ENCODE measurements at regions not wholly inside any gene's neighbourhood (a gene's known extent, or its start where the extent isn't known, plus 50 kb on each side); places are given as distances from the start of the nearest gene placed in this dataset.
A peak's percentile ranks its signal among the peaks of the same experiment; 100 is the strongest.

- H3K27ac ChIP-seq, result no peak overlapping the region
- no peak for DNase-seq (ENCODE audit: low read depth, low spot score)
Observed at GRCh38 chr15:88403351-88403791, 63.8 kb downstream of the MRPL46 start.

GRCh38 chr15:88401996-88402656 is 65.1 kb downstream of the MRPL46 start:
- no peak for DNase-seq (ENCODE audit: low read depth, low spot score)

GRCh38 chr15:88401251-88401995 is 65.8 kb downstream of the MRPL46 start:
- DNase-seq (ENCODE audit: low read depth, low spot score), result no peak
- H3K27ac ChIP-seq, result no peak overlapping the region

More at GRCh38 chr15:88401996-88402656, 65.1 kb downstream of the MRPL46 start:
- no peak overlapping the region for H3K27ac ChIP-seq

- no peak overlapping the region for H3K27ac ChIP-seq
- no peak for DNase-seq (ENCODE audit: low read depth, low spot score)
Observed at GRCh38 chr15:88400591-88401250, 66.5 kb downstream of the MRPL46 start.

GRCh38 chr15:88400084-88400483 is 67.1 kb downstream of the MRPL46 start:
- H3K27ac ChIP-seq, result no peak overlapping the region
- no peak for DNase-seq (ENCODE audit: low read depth, low spot score)

GRCh38 chr15:88399021-88399685 is 68.0 kb downstream of the MRPL46 start:
- no peak overlapping the region for H3K27ac ChIP-seq
- no peak for DNase-seq (ENCODE audit: low read depth, low spot score)

- no peak overlapping the region for H3K27ac ChIP-seq
- DNase-seq (ENCODE audit: low read depth, low spot score), result no peak
Observed at GRCh38 chr15:88398011-88398410, 69.2 kb downstream of the MRPL46 start.

- no peak for DNase-seq (ENCODE audit: low read depth, low spot score)
- H3K27ac ChIP-seq, result no peak overlapping the region
Observed at GRCh38 chr15:88397506-88397905, 69.7 kb downstream of the MRPL46 start.

GRCh38 chr15:88395872-88396781 is 71.1 kb downstream of the MRPL46 start:
- H3K27ac ChIP-seq, result no peak overlapping the region
- DNase-seq (ENCODE audit: low read depth, low spot score), result no peak

GRCh38 chr15:88395241-88395640 is 71.9 kb downstream of the MRPL46 start:
- no peak overlapping the region for H3K27ac ChIP-seq
- no peak for DNase-seq (ENCODE audit: low read depth, low spot score)

GRCh38 chr15:88394553-88395145 is 72.5 kb downstream of the MRPL46 start:
- DNase-seq (ENCODE audit: low read depth, low spot score), result no peak

GRCh38 chr15:88393719-88394519 is 73.3 kb downstream of the MRPL46 start:
- peak overlapping the region; percentile 4 for H3K27ac ChIP-seq
- peak; percentile 86 for DNase-seq (ENCODE audit: low read depth, low spot score)

More at GRCh38 chr15:88394553-88395145, 72.5 kb downstream of the MRPL46 start:
- H3K27ac ChIP-seq, result no peak overlapping the region

- no peak for DNase-seq (ENCODE audit: low read depth, low spot score)
- H3K27ac ChIP-seq, result no peak overlapping the region
Observed at GRCh38 chr15:88391700-88392099, 75.5 kb downstream of the MRPL46 start.

GRCh38 chr15:88391006-88391405 is 76.2 kb downstream of the MRPL46 start:
- DNase-seq (ENCODE audit: low read depth, low spot score), result no peak
- no peak overlapping the region for H3K27ac ChIP-seq

- DNase-seq (ENCODE audit: low read depth, low spot score), result no peak
- H3K27ac ChIP-seq, result no peak overlapping the region
Observed at GRCh38 chr15:88390164-88390901, 76.9 kb downstream of the MRPL46 start.

- no peak overlapping the region for H3K27ac ChIP-seq
- DNase-seq (ENCODE audit: low read depth, low spot score), result no peak
Observed at GRCh38 chr15:88389120-88389519, 78.1 kb downstream of the MRPL46 start.

GRCh38 chr15:88388686-88389085 is 78.5 kb downstream of the MRPL46 start:
- no peak for DNase-seq (ENCODE audit: low read depth, low spot score)
- H3K27ac ChIP-seq, result no peak overlapping the region
